IgD-negative memory B cell (primary cell): ENCODE measurements at regions not wholly inside any gene's neighbourhood (a gene's known extent, or its start where the extent isn't known, plus 50 kb on each side); places are given as distances from the start of the nearest gene placed in this dataset.

Experiments used
- H3K27ac Mint-ChIP-seq, 3 donors: one replicate each; pipeline ENCODE4 v1.8.0; 2020 to 2022; ENCODE audit warnings: mild to moderate bottlenecking in 3 of 3, mixed read lengths in 3 of 3, moderate library complexity in 1 of 3
- H3K27me3 Mint-ChIP-seq: one replicate; pipeline ENCODE4 v1.8.0; 2021; ENCODE audit warnings: mixed read lengths
- H3K36me3 Mint-ChIP-seq: one replicate; pipeline ENCODE4 v1.8.0; 2020; ENCODE audit warnings: mild to moderate bottlenecking, mixed read lengths
- H3K4me1 Mint-ChIP-seq, 3 donors: one replicate each; pipeline ENCODE4 v1.8.0; 2020 to 2022; ENCODE audit warnings: mixed read lengths in 3 of 3, mild to moderate bottlenecking in 1 of 3
- H3K4me3 Mint-ChIP-seq, 4 donors: one replicate each; pipeline ENCODE4 v1.8.0; 2020 to 2022; ENCODE audit warnings: mild to moderate bottlenecking in 4 of 4, mixed read lengths in 4 of 4, moderate library complexity in 3 of 4
- H3K9me3 Mint-ChIP-seq, 3 donors: one replicate each; pipeline ENCODE4 v1.8.0; 2020 to 2021; ENCODE audit warnings: mixed read lengths in 3 of 3, mild to moderate bottlenecking in 1 of 3

GRCh38 chr12:118773956-118774723, 207.2 kb upstream of the SRRM4 start:
- H3K27me3 Mint-ChIP-seq: peaks cover 10% of the 10 kb centered on the region
- no peak overlapping the region for H3K27ac Mint-ChIP-seq
- no peak overlapping the region for H3K4me3 Mint-ChIP-seq
- peaks cover 0 to 2% (median 0%) of the 10 kb centered on the region in 3 donors for H3K9me3 Mint-ChIP-seq
- H3K4me1 Mint-ChIP-seq: no peaks in the 10 kb centered on the region
- no peaks in the 10 kb centered on the region for H3K36me3 Mint-ChIP-seq

- no peaks in the 10 kb centered on the region for H3K4me1 Mint-ChIP-seq
These were observed 203.8 kb upstream of the SRRM4 start for GRCh38 chr12:118777504-118777903.

GRCh38 chr12:118778077-118778476, 203.3 kb upstream of the SRRM4 start:
- Mint-ChIP-seq H3K27me3 (peaks cover 6% of the 10 kb centered on the region), H3K4me3 (no peak overlapping the region), H3K36me3 (no peaks in the 10 kb centered on the region), H3K4me1 (no peaks in the 10 kb centered on the region), H3K27ac (no peak overlapping the region), H3K9me3 (peaks cover 0 to 7% (median 4%) of the 10 kb centered on the region in 3 donors)

More at GRCh38 chr12:118777504-118777903, 203.8 kb upstream of the SRRM4 start:
- Mint-ChIP-seq H3K27ac (no peak overlapping the region), H3K9me3 (peaks cover 0 to 5% (median 2%) of the 10 kb centered on the region in 3 donors), H3K27me3 (peaks cover 10% of the 10 kb centered on the region), H3K4me3 (no peak overlapping the region), H3K36me3 (no peaks in the 10 kb centered on the region)

- Mint-ChIP-seq H3K4me1 (no peaks in the 10 kb centered on the region), H3K27ac (no peak overlapping the region), H3K27me3 (peaks cover 2% of the 10 kb centered on the region)
These were observed 200.4 kb upstream of the SRRM4 start for GRCh38 chr12:118780939-118781338.

GRCh38 chr12:118781692-118782091, 199.6 kb upstream of the SRRM4 start:
- peaks cover 0 to 17% (median 4%) of the 10 kb centered on the region in 3 donors for H3K9me3 Mint-ChIP-seq
- H3K4me1 Mint-ChIP-seq: peaks cover 0 to 2% (median 0%) of the 10 kb centered on the region in 3 donors
- peaks cover 2% of the 10 kb centered on the region for H3K27me3 Mint-ChIP-seq
- H3K4me3 Mint-ChIP-seq: no peak overlapping the region
- H3K36me3 Mint-ChIP-seq: no peaks in the 10 kb centered on the region
- no peak overlapping the region for H3K27ac Mint-ChIP-seq

More at GRCh38 chr12:118780939-118781338, 200.4 kb upstream of the SRRM4 start:
- H3K36me3 Mint-ChIP-seq: no peaks in the 10 kb centered on the region
- peaks cover 0 to 15% (median 4%) of the 10 kb centered on the region in 3 donors for H3K9me3 Mint-ChIP-seq
- no peak overlapping the region for H3K4me3 Mint-ChIP-seq

GRCh38 chr12:118783703-118784102, 197.6 kb upstream of the SRRM4 start:
- Mint-ChIP-seq H3K36me3 (no peaks in the 10 kb centered on the region), H3K9me3 (peaks cover 0 to 17% (median 4%) of the 10 kb centered on the region in 3 donors), H3K27ac (no peak overlapping the region), H3K27me3 (peaks cover 2% of the 10 kb centered on the region), H3K4me3 (no peak overlapping the region), H3K4me1 (peaks cover 0 to 2% (median 0%) of the 10 kb centered on the region in 3 donors)

GRCh38 chr12:118790578-118790977, 190.8 kb upstream of the SRRM4 start:
- Mint-ChIP-seq H3K27me3 (peaks cover 1% of the 10 kb centered on the region), H3K36me3 (no peaks in the 10 kb centered on the region), H3K4me3 (no peak overlapping the region), H3K27ac (no peak overlapping the region), H3K9me3 (peaks cover 0 to 3% (median 0%) of the 10 kb centered on the region in 3 donors), H3K4me1 (peaks cover 0 to 3% (median 0%) of the 10 kb centered on the region in 3 donors)

- Mint-ChIP-seq H3K4me3 (no peak overlapping the region), H3K36me3 (no peaks in the 10 kb centered on the region)
These were observed 167.5 kb upstream of the SRRM4 start for GRCh38 chr12:118813778-118814357.

GRCh38 chr12:118816296-118816695, 165.0 kb upstream of the SRRM4 start:
- no peaks in the 10 kb centered on the region for H3K4me1 Mint-ChIP-seq
- H3K9me3 Mint-ChIP-seq: peaks cover 0 to 11% (median 8%) of the 10 kb centered on the region in 3 donors
- no peak overlapping the region for H3K4me3 Mint-ChIP-seq
- H3K36me3 Mint-ChIP-seq: no peaks in the 10 kb centered on the region
- no peak overlapping the region for H3K27ac Mint-ChIP-seq
- peaks cover 3% of the 10 kb centered on the region for H3K27me3 Mint-ChIP-seq

More at GRCh38 chr12:118813778-118814357, 167.5 kb upstream of the SRRM4 start:
- peaks cover 0 to 19% (median 11%) of the 10 kb centered on the region in 3 donors for H3K9me3 Mint-ChIP-seq
- H3K4me1 Mint-ChIP-seq: no peaks in the 10 kb centered on the region
- H3K27ac Mint-ChIP-seq: no peak overlapping the region
- peaks cover 3% of the 10 kb centered on the region for H3K27me3 Mint-ChIP-seq

- H3K27me3 Mint-ChIP-seq: no peaks in the 10 kb centered on the region
- H3K4me3 Mint-ChIP-seq: no peak overlapping the region
- H3K9me3 Mint-ChIP-seq: peaks cover 0 to 11% (median 10%) of the 10 kb centered on the region in 3 donors
- H3K4me1 Mint-ChIP-seq: no peaks in the 10 kb centered on the region
- H3K36me3 Mint-ChIP-seq: no peaks in the 10 kb centered on the region
- peak overlapping the region in 1 of 3 donors; percentile 31 for H3K27ac Mint-ChIP-seq
These were observed 159.9 kb upstream of the SRRM4 start for GRCh38 chr12:118821386-118821925.

GRCh38 chr12:118822512-118822911, 158.8 kb upstream of the SRRM4 start:
- H3K4me1 Mint-ChIP-seq: no peaks in the 10 kb centered on the region
- no peaks in the 10 kb centered on the region for H3K36me3 Mint-ChIP-seq
- peaks cover 0 to 7% (median 2%) of the 10 kb centered on the region in 3 donors for H3K9me3 Mint-ChIP-seq
- no peaks in the 10 kb centered on the region for H3K27me3 Mint-ChIP-seq
- no peak overlapping the region for H3K27ac Mint-ChIP-seq
- H3K4me3 Mint-ChIP-seq: no peak overlapping the region

GRCh38 chr12:118827047-118827446, 154.3 kb upstream of the SRRM4 start:
- no peak overlapping the region for H3K4me3 Mint-ChIP-seq
- H3K27me3 Mint-ChIP-seq: no peaks in the 10 kb centered on the region
- no peak overlapping the region for H3K27ac Mint-ChIP-seq
- H3K9me3 Mint-ChIP-seq: peaks cover 2 to 14% (median 4%) of the 10 kb centered on the region in 3 donors
- no peaks in the 10 kb centered on the region for H3K4me1 Mint-ChIP-seq
- no peaks in the 10 kb centered on the region for H3K36me3 Mint-ChIP-seq

- H3K27me3 Mint-ChIP-seq: no peaks in the 10 kb centered on the region
- peak overlapping the region in 1 of 4 donors; percentile 37 for H3K4me3 Mint-ChIP-seq
- H3K36me3 Mint-ChIP-seq: no peaks in the 10 kb centered on the region
- no peaks in the 10 kb centered on the region for H3K4me1 Mint-ChIP-seq
- H3K27ac Mint-ChIP-seq: no peak overlapping the region
- H3K9me3 Mint-ChIP-seq: peaks cover 2 to 14% (median 4%) of the 10 kb centered on the region in 3 donors
These were observed 153.7 kb upstream of the SRRM4 start for GRCh38 chr12:118827606-118828005.

- Mint-ChIP-seq H3K36me3 (no peaks in the 10 kb centered on the region), H3K4me1 (no peaks in the 10 kb centered on the region), H3K27ac (no peak overlapping the region), H3K9me3 (peaks cover 4 to 14% (median 4%) of the 10 kb centered on the region in 3 donors), H3K4me3 (no peak overlapping the region), H3K27me3 (peaks cover 3% of the 10 kb centered on the region)
These were observed 151.0 kb upstream of the SRRM4 start for GRCh38 chr12:118830296-118830695.

- Mint-ChIP-seq H3K4me1 (no peaks in the 10 kb centered on the region), H3K27ac (no peak overlapping the region), H3K27me3 (peaks cover 3% of the 10 kb centered on the region), H3K36me3 (no peaks in the 10 kb centered on the region), H3K4me3 (no peak overlapping the region), H3K9me3 (peaks cover 0 to 11% (median 4%) of the 10 kb centered on the region in 3 donors)
These were observed 145.4 kb upstream of the SRRM4 start for GRCh38 chr12:118835926-118836325.
